Panc1 (cell line): ENCODE measurements at regions not wholly inside any gene's neighbourhood (a gene's known extent, or its start where the extent isn't known, plus 50 kb on each side); places are given as distances from the start of the nearest gene placed in this dataset.

Source experiments
- ATAC-seq: fragments of 200-7000 bp; cut with Tn5 transposase; 2 replicates; pipeline ENCODE4 v1.9.1; 2020; ENCODE audit warnings: mild to moderate bottlenecking, moderate library complexity
- BruUV-seq: library from RNA; stranded (reverse); fragments of 400-500 nt; replicated peaks from 2 replicates; lab custom pipeline; 2021; lab: Mats Ljungman, UMichigan
- CTCF ChIA-PET: fragments of 300-600 bp; sonication (Branson Sonifier 250); formaldehyde crosslinking; loops from one replicate; lab custom pipeline; 2022; ENCODE audit warnings: antibody characterized with exemption; lab: Charles Lee
- POLR2A ChIA-PET: fragments of 300-600 bp; sonication (Branson Sonifier 250); formaldehyde crosslinking; loops from one replicate; lab custom pipeline; 2022; ENCODE audit warnings: antibody characterized with exemption; lab: Charles Lee
- DNase-seq: peaks from one replicate; pipeline ENCODE4 v3.0.0-alpha.2; 2010; ENCODE audit warnings: low read depth, low spot score
- H3K27ac ChIP-seq: 2 replicates; pipeline ENCODE4 v1.5.1; 2011; ENCODE audit warnings: mild to moderate bottlenecking, low read length, inconsistent platforms
- H3K27me3 ChIP-seq: fragments of 200-500 bp; sonication (Bioruptor generic); 2 replicates; pipeline ENCODE4 v1.6.0; 2014; ENCODE audit warnings: low read length, inconsistent platforms; ENCODE audit not compliant: control insufficient read depth, insufficient read depth
- H3K36me3 ChIP-seq: fragments of 200-500 bp; sonication (Bioruptor generic); 2 replicates; pipeline ENCODE4 v1.5.1; 2014; ENCODE audit warnings: inconsistent platforms, mild to moderate bottlenecking, low read length, moderate library complexity; ENCODE audit not compliant: control insufficient read depth, insufficient read depth
- H3K4me1 ChIP-seq: 2 replicates; pipeline ENCODE4 v1.5.1; 2011; ENCODE audit warnings: inconsistent platforms, mild to moderate bottlenecking, low read length, moderate library complexity; ENCODE audit not compliant: control insufficient read depth, insufficient read depth
- H3K4me3 ChIP-seq, 2 experiments: 2 replicates each; pipeline ENCODE4 v1.5.1; 2011 to 2012; ENCODE audit warnings: low read depth in 2 of 2, low read length in 2 of 2, mild to moderate bottlenecking in 2 of 2, inconsistent platforms in 1 of 2, moderate library complexity in 1 of 2
- H3K9me3 ChIP-seq: fragments of 200-500 bp; sonication (Bioruptor generic); 2 replicates; pipeline ENCODE4 v1.5.1; 2014; ENCODE audit warnings: low read depth, mild to moderate bottlenecking, inconsistent platforms, low read length, moderate library complexity; ENCODE audit not compliant: control insufficient read depth, insufficient read depth
- POLR2AphosphoS5 ChIP-seq: IDR thresholded peaks from 2 replicates; pipeline ENCODE4 v1.6.1; 2012; ENCODE audit warnings: mild to moderate bottlenecking, low read depth, low read length, moderate library complexity
- SIN3A ChIP-seq: IDR thresholded peaks from 2 replicates; pipeline ENCODE4 v1.6.1; 2012; ENCODE audit warnings: low read depth, mild to moderate bottlenecking, low read length, moderate library complexity, borderline replicate concordance; ENCODE audit not compliant: insufficient read depth
- TCF7L2 ChIP-seq: IDR thresholded peaks from 2 replicates; pipeline ENCODE4 v1.6.1; 2011; ENCODE audit warnings: mild to moderate bottlenecking, low read depth, low read length, inconsistent platforms
- in situ Hi-C: cut with HindIII; loops from 2 replicates; pipeline ENCODE4 v1.10.0; 2016; ENCODE audit warnings: low sequenced_read_pairs, low pct_unique_long_range_greater_than_20kb
- intact Hi-C: fragments of 100-400 bp; cut with micrococcal nuclease; formaldehyde crosslinking; loops from one replicate; pipeline ENCODE4 v1.10.0; 2022; ENCODE audit not compliant: unreplicated experiment
- TF ChIP-seq, protein P1 (sequence below): fragments of 450-650 bp; IDR thresholded peaks from 2 replicates; pipeline ENCODE4 v1.5.1; 2017; ENCODE audit warnings: mild to moderate bottlenecking
- TF ChIP-seq, protein P2 (sequence below), 2 experiments: IDR thresholded peaks; 2 replicates each; pipeline ENCODE4 v1.6.1; 2011 to 2012; ENCODE audit warnings: low read depth in 2 of 2, control low read depth in 1 of 2, low read length in 1 of 2, mild to moderate bottlenecking in 1 of 2, moderate library complexity in 1 of 2; ENCODE audit not compliant: insufficient read depth in 1 of 2

GRCh38 chr14:56059054-56059453 lies 59.2 kb upstream of the PELI2 start:
- CTCF ChIA-PET, result no interaction called here
- intact Hi-C loops, result no loop called here
- no peak for ATAC-seq

GRCh38 chr14:56061051-56061450 lies 57.2 kb upstream of the PELI2 start:
- TF ChIP-seq, protein P1, sequence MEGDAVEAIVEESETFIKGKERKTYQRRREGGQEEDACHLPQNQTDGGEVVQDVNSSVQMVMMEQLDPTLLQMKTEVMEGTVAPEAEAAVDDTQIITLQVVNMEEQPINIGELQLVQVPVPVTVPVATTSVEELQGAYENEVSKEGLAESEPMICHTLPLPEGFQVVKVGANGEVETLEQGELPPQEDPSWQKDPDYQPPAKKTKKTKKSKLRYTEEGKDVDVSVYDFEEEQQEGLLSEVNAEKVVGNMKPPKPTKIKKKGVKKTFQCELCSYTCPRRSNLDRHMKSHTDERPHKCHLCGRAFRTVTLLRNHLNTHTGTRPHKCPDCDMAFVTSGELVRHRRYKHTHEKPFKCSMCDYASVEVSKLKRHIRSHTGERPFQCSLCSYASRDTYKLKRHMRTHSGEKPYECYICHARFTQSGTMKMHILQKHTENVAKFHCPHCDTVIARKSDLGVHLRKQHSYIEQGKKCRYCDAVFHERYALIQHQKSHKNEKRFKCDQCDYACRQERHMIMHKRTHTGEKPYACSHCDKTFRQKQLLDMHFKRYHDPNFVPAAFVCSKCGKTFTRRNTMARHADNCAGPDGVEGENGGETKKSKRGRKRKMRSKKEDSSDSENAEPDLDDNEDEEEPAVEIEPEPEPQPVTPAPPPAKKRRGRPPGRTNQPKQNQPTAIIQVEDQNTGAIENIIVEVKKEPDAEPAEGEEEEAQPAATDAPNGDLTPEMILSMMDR, result no peak
- TF ChIP-seq TCF7L2, result no peak
- TF ChIP-seq SIN3A, result no peak
- TF ChIP-seq, protein P2, sequence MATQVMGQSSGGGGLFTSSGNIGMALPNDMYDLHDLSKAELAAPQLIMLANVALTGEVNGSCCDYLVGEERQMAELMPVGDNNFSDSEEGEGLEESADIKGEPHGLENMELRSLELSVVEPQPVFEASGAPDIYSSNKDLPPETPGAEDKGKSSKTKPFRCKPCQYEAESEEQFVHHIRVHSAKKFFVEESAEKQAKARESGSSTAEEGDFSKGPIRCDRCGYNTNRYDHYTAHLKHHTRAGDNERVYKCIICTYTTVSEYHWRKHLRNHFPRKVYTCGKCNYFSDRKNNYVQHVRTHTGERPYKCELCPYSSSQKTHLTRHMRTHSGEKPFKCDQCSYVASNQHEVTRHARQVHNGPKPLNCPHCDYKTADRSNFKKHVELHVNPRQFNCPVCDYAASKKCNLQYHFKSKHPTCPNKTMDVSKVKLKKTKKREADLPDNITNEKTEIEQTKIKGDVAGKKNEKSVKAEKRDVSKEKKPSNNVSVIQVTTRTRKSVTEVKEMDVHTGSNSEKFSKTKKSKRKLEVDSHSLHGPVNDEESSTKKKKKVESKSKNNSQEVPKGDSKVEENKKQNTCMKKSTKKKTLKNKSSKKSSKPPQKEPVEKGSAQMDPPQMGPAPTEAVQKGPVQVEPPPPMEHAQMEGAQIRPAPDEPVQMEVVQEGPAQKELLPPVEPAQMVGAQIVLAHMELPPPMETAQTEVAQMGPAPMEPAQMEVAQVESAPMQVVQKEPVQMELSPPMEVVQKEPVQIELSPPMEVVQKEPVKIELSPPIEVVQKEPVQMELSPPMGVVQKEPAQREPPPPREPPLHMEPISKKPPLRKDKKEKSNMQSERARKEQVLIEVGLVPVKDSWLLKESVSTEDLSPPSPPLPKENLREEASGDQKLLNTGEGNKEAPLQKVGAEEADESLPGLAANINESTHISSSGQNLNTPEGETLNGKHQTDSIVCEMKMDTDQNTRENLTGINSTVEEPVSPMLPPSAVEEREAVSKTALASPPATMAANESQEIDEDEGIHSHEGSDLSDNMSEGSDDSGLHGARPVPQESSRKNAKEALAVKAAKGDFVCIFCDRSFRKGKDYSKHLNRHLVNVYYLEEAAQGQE (IDR thresholded peaks at IDR 0.05; ENCODE audit: insufficient read depth in 1 of 2, low read depth in 2 of 2, low read length in 1 of 2), result no peak
- ATAC-seq (no peak), DNase-seq (no peak)
- intact Hi-C loops, result no loop called here
- H3K27me3 ChIP-seq, result peaks cover 2% of the 10 kb centered on the region; the same call in 1 of the 2 replicates
- POLR2A ChIA-PET, result no interaction called here
- no peaks in the 10 kb centered on the region for H3K36me3 ChIP-seq
- H3K9me3 ChIP-seq, result no peaks in the 10 kb centered on the region
- no peak overlapping the region for H3K27ac ChIP-seq
- no peaks in the 10 kb centered on the region for H3K4me1 ChIP-seq
- no TSS peak for BruUV-seq
- CTCF ChIA-PET, result no interaction called here
- in situ Hi-C loops, result no loop called here
- no peak overlapping the region for H3K4me3 ChIP-seq

More at GRCh38 chr14:56059054-56059453, 59.2 kb upstream of the PELI2 start:
- H3K4me3 ChIP-seq, result no peak overlapping the region
- H3K9me3 ChIP-seq, result no peaks in the 10 kb centered on the region
- H3K4me1 ChIP-seq, result no peaks in the 10 kb centered on the region
- no peaks in the 10 kb centered on the region for H3K36me3 ChIP-seq
- POLR2A ChIA-PET, result no interaction called here
- no peak overlapping the region for H3K27ac ChIP-seq
- no TSS peak for BruUV-seq
- in situ Hi-C loops, result no loop called here
- TF ChIP-seq, protein P1, result no peak
- TF ChIP-seq SIN3A (no peak), TCF7L2 (no peak), POLR2AphosphoS5 (no peak)
- TF ChIP-seq, protein P2 (IDR thresholded peaks at IDR 0.05; ENCODE audit: insufficient read depth in 1 of 2, low read depth in 2 of 2, low read length in 1 of 2), result no peak
- H3K27me3 ChIP-seq, result peaks cover 2% of the 10 kb centered on the region; the same call in 1 of the 2 replicates
- no peak for DNase-seq
